SK-N-SH (cell line): ENCODE measurements at regions not wholly inside any gene's neighbourhood (a gene's known extent, or its start where the extent isn't known, plus 50 kb on each side); places are given as distances from the start of the nearest gene placed in this dataset.

Experiments
- CTCF ChIA-PET: fragments of 300-600, 350-600 bp; formaldehyde crosslinking; extraction: SDS; loops from one replicate; lab custom pipeline; 2021; lab: Yijun Ruan, JAX
- POLR2A ChIA-PET: fragments of 350-600 bp; sonication (Branson Sonifier 250); formaldehyde crosslinking; extraction: SDS; loops from one replicate; lab custom pipeline; 2020; ENCODE audit warnings: antibody characterized with exemption, inconsistent platforms; lab: Yijun Ruan, JAX
- DNase-seq: peaks from one replicate; pipeline ENCODE4 v3.0.0; 2012
- H2AFZ ChIP-seq: fragments of 200-600 bp; sonication (generic); 2 replicates; pipeline ENCODE4 v1.8.1; 2016; ENCODE audit warnings: antibody characterized with exemption, mild to moderate bottlenecking, low read depth
- H3F3A ChIP-seq: fragments of 200-600 bp; sonication (generic); replicated peaks from 2 replicates; pipeline ENCODE3; 2016; ENCODE audit warnings: antibody characterized with exemption, mild to moderate bottlenecking; ENCODE audit not compliant: insufficient read depth
- H3K27ac ChIP-seq, 2 experiments: fragments of 200-500 bp in 1 of 2; fragments of 200-600 bp in 1 of 2; sonication (Bioruptor generic) in 1 of 2; sonication (generic), shearing (Covaris generic) in 1 of 2; 2 replicates each; pipeline versions ENCODE4 v1.5.1 to v1.6.1; 2014 to 2016; ENCODE audit warnings: low read depth in 2 of 2, inconsistent platforms in 1 of 2, low read length in 1 of 2, mild to moderate bottlenecking in 1 of 2, mixed read lengths in 1 of 2
- H3K27me3 ChIP-seq: fragments of 200-600 bp; sonication (generic), shearing (Covaris generic); 2 replicates; pipeline ENCODE4 v1.6.1; 2016; ENCODE audit warnings: mixed run types; ENCODE audit not compliant: insufficient read depth
- H3K36me3 ChIP-seq, 2 experiments: fragments of 200-500 bp in 1 of 2; fragments of 200-600 bp in 1 of 2; sonication (Bioruptor generic) in 1 of 2; sonication (generic) in 1 of 2; replicated peaks in 1 of 2; 2 replicates each; pipeline versions ENCODE3 to v1.5.1; 2014 to 2016; ENCODE audit warnings: low read length in 1 of 2, mild to moderate bottlenecking in 1 of 2; ENCODE audit not compliant: insufficient read depth in 2 of 2, control insufficient read depth in 1 of 2
- H3K4me1 ChIP-seq, 2 experiments: fragments of 200-500 bp in 1 of 2; fragments of 200-600 bp in 1 of 2; sonication (Bioruptor generic) in 1 of 2; sonication (generic), shearing (Covaris generic) in 1 of 2; 2 replicates each; pipeline versions ENCODE4 v1.5.1 to v1.6.1; 2014 to 2016; ENCODE audit warnings: low read depth in 1 of 2, low read length in 1 of 2, mixed run types in 1 of 2; ENCODE audit not compliant: insufficient read depth in 2 of 2, control insufficient read depth in 1 of 2
- H3K4me2 ChIP-seq: fragments of 200-600 bp; sonication (generic), shearing (Covaris generic); 2 replicates; pipeline ENCODE4 v1.6.1; 2017; ENCODE audit warnings: mixed run types
- H3K4me3 ChIP-seq, 2 experiments: fragments of 200-500 bp in 1 of 2; fragments of 200-600 bp in 1 of 2; sonication (Bioruptor generic) in 1 of 2; sonication (generic), shearing (Covaris generic) in 1 of 2; 2 replicates each; pipeline versions ENCODE4 v1.5.1 to v1.8.1; 2014 to 2016; ENCODE audit warnings: low read depth in 2 of 2, inconsistent platforms in 1 of 2, low read length in 1 of 2, mild to moderate bottlenecking in 1 of 2, mixed read lengths in 1 of 2, moderate library complexity in 1 of 2
- H3K79me2 ChIP-seq: fragments of 200-600 bp; sonication (generic); 2 replicates; pipeline ENCODE4 v1.8.1; 2017; ENCODE audit warnings: mild to moderate bottlenecking; ENCODE audit not compliant: insufficient read depth
- H3K9ac ChIP-seq: fragments of 200-600 bp; sonication (generic); 2 replicates; pipeline ENCODE4 v1.6.1; 2017; ENCODE audit warnings: mixed run types
- H3K9me2 ChIP-seq: fragments of 200-600 bp; sonication (generic); 2 replicates; pipeline ENCODE4 v1.6.1; 2017; ENCODE audit warnings: mixed run types
- H3K9me3 ChIP-seq: fragments of 200-600 bp; sonication (generic); 2 replicates; pipeline ENCODE4 v1.6.1; 2017; ENCODE audit warnings: mixed run types, mild to moderate bottlenecking, moderate library complexity
- H4K20me1 ChIP-seq: fragments of 200-600 bp; sonication (generic); 2 replicates; pipeline ENCODE4 v1.6.1; 2017; ENCODE audit warnings: mild to moderate bottlenecking, mixed run types; ENCODE audit not compliant: insufficient read depth
- CHD2 ChIP-seq: fragments of 150-350 bp; IDR thresholded peaks from 2 replicates; pipeline ENCODE4 v1.6.1; 2018; ENCODE audit warnings: low read length; ENCODE audit not compliant: partially characterized antibody
- CTCF ChIP-seq: fragments of 200-600 bp; sonication (generic); IDR thresholded peaks from 2 replicates; pipeline ENCODE4 v1.6.1; 2017; ENCODE audit warnings: antibody characterized with exemption, mild to moderate bottlenecking, moderate library complexity
- FOXJ3 ChIP-seq: sonication (generic); formaldehyde crosslinking; IDR thresholded peaks from 2 replicates; pipeline ENCODE4 v1.5.1; 2020; ENCODE audit warnings: mild to moderate bottlenecking, missing genetic modification reagents
- GATA2 ChIP-seq: sonication (generic); formaldehyde crosslinking; IDR thresholded peaks from 2 replicates; pipeline ENCODE4 v1.5.0; 2020; ENCODE audit warnings: mild to moderate bottlenecking, missing genetic modification reagents
- POLR2AphosphoS5 ChIP-seq: IDR thresholded peaks from 2 replicates; pipeline ENCODE4 v1.6.1; 2012; ENCODE audit warnings: low read depth, low read length
- RCOR1 ChIP-seq: fragments of 150-350 bp; IDR thresholded peaks from 2 replicates; pipeline ENCODE4 v1.6.1; 2017; ENCODE audit warnings: antibody characterized with exemption, low read length
- RFX5 ChIP-seq: IDR thresholded peaks from 2 replicates; pipeline ENCODE4 v1.6.1; 2012; ENCODE audit warnings: mild to moderate bottlenecking, improper control_type of control experiment, low read length
- RXRA ChIP-seq: IDR thresholded peaks from 2 replicates; pipeline ENCODE4 v1.4.0; 2012; ENCODE audit warnings: low read depth, mild to moderate bottlenecking, borderline replicate concordance
- TAF1 ChIP-seq: IDR thresholded peaks from 2 replicates; pipeline ENCODE4 v1.6.1; 2012; ENCODE audit warnings: low read depth, mild to moderate bottlenecking, low read length, moderate library complexity, borderline replicate concordance
- YY1 ChIP-seq: IDR thresholded peaks from 2 replicates; pipeline ENCODE4 v1.4.0; 2012; ENCODE audit warnings: low read depth, mild to moderate bottlenecking
- WGBS: methylation state at CpG from one replicate; pipeline ENCODE4 v1.1.6; 2017; ENCODE audit warnings: low lambda C conversion rate; 5-methylcytosine and 5-hydroxymethylcytosine counted together
- TF ChIP-seq, protein P1 (sequence below): IDR thresholded peaks from 2 replicates; pipeline ENCODE4; 2012
- TF ChIP-seq, protein P2 (sequence below): IDR thresholded peaks from 2 replicates; pipeline ENCODE4 v1.4.0; 2012; ENCODE audit warnings: low read depth, borderline replicate concordance

GRCh38 chr2:220504938-220505503, 877.6 kb downstream of the SLC4A3 start (continued):
- TF ChIP-seq CTCF (no peak), RXRA (no peak), FOXJ3 (no peak)
- TF ChIP-seq, protein P1, sequence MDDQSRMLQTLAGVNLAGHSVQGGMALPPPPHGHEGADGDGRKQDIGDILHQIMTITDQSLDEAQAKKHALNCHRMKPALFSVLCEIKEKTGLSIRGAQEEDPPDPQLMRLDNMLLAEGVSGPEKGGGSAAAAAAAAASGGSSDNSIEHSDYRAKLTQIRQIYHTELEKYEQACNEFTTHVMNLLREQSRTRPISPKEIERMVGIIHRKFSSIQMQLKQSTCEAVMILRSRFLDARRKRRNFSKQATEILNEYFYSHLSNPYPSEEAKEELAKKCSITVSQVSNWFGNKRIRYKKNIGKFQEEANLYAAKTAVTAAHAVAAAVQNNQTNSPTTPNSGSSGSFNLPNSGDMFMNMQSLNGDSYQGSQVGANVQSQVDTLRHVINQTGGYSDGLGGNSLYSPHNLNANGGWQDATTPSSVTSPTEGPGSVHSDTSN = no peak
- TF ChIP-seq, all 33 proteins: peak for 0

- no peak overlapping the region for H3K4me3 ChIP-seq
- H3F3A ChIP-seq = peaks cover 8% of the 10 kb centered on the region
- no peaks in the 10 kb centered on the region; the same call in 1 of the 2 replicates for H3K9me3 ChIP-seq
- CTCF ChIA-PET = no interaction called here
- no peak for DNase-seq
- no peak overlapping the region; the same call in 1 of the 2 replicates for H2AFZ ChIP-seq
- H3K4me1 ChIP-seq = peaks cover 0 to 8% of the 10 kb centered on the region in 2 experiments; a peak in 1 of 4 replicates
- POLR2A ChIA-PET = no interaction called here
- no peak overlapping the region for H3K4me2 ChIP-seq
- no peaks in the 10 kb centered on the region for H3K36me3 ChIP-seq
- 24% methylated on average over 3 of the region's 3 CpGs for WGBS
- no peaks in the 10 kb centered on the region for H3K9me2 ChIP-seq
- H3K9ac ChIP-seq = no peak overlapping the region
- TF ChIP-seq YY1 = no peak
- no peaks in the 10 kb centered on the region for H3K27me3 ChIP-seq
- H4K20me1 ChIP-seq = no peaks in the 10 kb centered on the region
- H3K27ac ChIP-seq = no peak overlapping the region
- H3K79me2 ChIP-seq = no peaks in the 10 kb centered on the region
Measured at GRCh38 chr2:220506466-220506865, 879.0 kb downstream of the SLC4A3 start.

DNA sequence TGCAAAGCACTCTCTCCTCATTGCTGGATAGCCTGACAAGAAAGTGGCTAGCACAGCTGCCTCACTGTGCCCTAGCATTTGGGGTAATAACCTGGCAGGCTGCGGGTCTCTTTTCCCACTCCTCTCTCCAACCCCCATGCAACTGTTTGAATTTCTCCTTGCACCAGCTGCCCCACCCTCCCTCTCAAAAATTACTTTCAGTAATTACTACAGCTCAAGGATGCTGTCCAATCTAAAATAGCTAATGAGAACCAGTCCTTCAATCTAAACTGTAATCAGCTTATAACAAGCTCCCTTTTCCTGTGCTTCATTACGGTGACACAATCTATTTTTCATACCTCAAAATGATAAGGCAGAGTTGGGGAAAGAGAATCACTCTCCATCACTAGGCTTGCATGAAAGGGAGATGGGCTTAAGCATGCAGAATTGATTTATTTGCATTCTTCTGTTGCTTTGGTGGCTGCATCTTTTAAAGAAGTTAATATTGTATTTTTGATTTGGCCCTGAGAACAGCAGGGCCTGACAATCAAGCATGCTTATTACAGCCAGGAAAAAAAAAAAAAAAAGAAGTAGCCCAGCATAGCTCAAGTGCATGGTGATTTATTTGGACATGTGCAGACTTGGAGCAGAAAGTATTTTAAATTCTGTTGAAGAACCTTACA, 881.8 kb downstream of the SLC4A3 start:
- Histone ChIP-seq H3K4me1 (peaks cover 0 to 17% of the 10 kb centered on the region in 2 experiments; a peak in 2 of 4 replicates), H4K20me1 (no peaks in the 10 kb centered on the region), H3K9me2 (no peaks in the 10 kb centered on the region), H3K9ac (no peak overlapping the region), H3F3A (peaks cover 8% of the 10 kb centered on the region), H3K79me2 (no peaks in the 10 kb centered on the region), H2AFZ (no peak overlapping the region), H3K4me3 (no peak overlapping the region), H3K27me3 (no peaks in the 10 kb centered on the region), H3K36me3 (no peaks in the 10 kb centered on the region), H3K4me2 (no peak overlapping the region), H3K27ac (no peak overlapping the region), H3K9me3 (no peaks in the 10 kb centered on the region)
- no peak for DNase-seq
- POLR2A ChIA-PET = no interaction called here
- WGBS = 21% methylated on average over 2 of the region's 2 CpGs
- CTCF ChIA-PET = no interaction called here
- TF ChIP-seq CTCF (no peak), RFX5 (no peak), TAF1 (no peak), GATA2 (no peak), RCOR1 (no peak), POLR2AphosphoS5 (no peak), CHD2 (no peak)
- TF ChIP-seq, protein P2, sequence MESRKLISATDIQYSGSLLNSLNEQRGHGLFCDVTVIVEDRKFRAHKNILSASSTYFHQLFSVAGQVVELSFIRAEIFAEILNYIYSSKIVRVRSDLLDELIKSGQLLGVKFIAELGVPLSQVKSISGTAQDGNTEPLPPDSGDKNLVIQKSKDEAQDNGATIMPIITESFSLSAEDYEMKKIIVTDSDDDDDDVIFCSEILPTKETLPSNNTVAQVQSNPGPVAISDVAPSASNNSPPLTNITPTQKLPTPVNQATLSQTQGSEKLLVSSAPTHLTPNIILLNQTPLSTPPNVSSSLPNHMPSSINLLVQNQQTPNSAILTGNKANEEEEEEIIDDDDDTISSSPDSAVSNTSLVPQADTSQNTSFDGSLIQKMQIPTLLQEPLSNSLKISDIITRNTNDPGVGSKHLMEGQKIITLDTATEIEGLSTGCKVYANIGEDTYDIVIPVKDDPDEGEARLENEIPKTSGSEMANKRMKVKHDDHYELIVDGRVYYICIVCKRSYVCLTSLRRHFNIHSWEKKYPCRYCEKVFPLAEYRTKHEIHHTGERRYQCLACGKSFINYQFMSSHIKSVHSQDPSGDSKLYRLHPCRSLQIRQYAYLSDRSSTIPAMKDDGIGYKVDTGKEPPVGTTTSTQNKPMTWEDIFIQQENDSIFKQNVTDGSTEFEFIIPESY = no peak
- TF ChIP-seq, protein P1 = no peak
